BLaER1 treated with 17β-estradiol and CSF1 and Interleukin-3, amounts not matched to agents 10 nM and 100 nM (cell line): ENCODE measurements at regions not wholly inside any gene's neighbourhood (a gene's known extent, or its start where the extent isn't known, plus 50 kb on each side); places are given as distances from the start of the nearest gene placed in this dataset.

ENCODE experiments used
- H3K27ac ChIP-seq, 11 experiments: shearing (Covaris generic); formaldehyde crosslinking; 2 replicates each; pipeline ENCODE4 v1.8.1; 2022
- H3K27me3 ChIP-seq, 11 experiments: shearing (Covaris generic); formaldehyde crosslinking; 2 replicates each; pipeline ENCODE4 v1.8.1; 2022
- H3K36me3 ChIP-seq, 11 experiments: shearing (Covaris generic); formaldehyde crosslinking; 2 replicates each; pipeline ENCODE4 v1.8.1; 2022
- H3K4me1 ChIP-seq, 10 experiments: shearing (Covaris generic); formaldehyde crosslinking; 2 replicates each; pipeline ENCODE4 v1.8.1; 2022
- H3K4me2 ChIP-seq, 11 experiments: shearing (Covaris generic); formaldehyde crosslinking; 2 replicates each; pipeline ENCODE4 v1.8.1; 2022
- H3K4me3 ChIP-seq, 10 experiments: shearing (Covaris generic); formaldehyde crosslinking; 2 replicates each; pipeline ENCODE4 v1.8.1; 2022
- H3K9ac ChIP-seq, 11 experiments: shearing (Covaris generic); formaldehyde crosslinking; 2 replicates each; pipeline ENCODE4 v1.8.1; 2022
- H3K9me3 ChIP-seq, 11 experiments: shearing (Covaris generic); formaldehyde crosslinking; replicated peaks in 1 of 11; 2 replicates each; pipeline ENCODE4 v1.8.1; 2022
- H4K20me1 ChIP-seq, 11 experiments: shearing (Covaris generic); formaldehyde crosslinking; 2 replicates each; pipeline ENCODE4 v1.8.1; 2022
- Cebpa-rat ChIP-seq, 11 experiments: shearing (Covaris generic); IDR thresholded peaks; 2 replicates each; pipeline ENCODE4 v1.8.1; 2022

DNA sequence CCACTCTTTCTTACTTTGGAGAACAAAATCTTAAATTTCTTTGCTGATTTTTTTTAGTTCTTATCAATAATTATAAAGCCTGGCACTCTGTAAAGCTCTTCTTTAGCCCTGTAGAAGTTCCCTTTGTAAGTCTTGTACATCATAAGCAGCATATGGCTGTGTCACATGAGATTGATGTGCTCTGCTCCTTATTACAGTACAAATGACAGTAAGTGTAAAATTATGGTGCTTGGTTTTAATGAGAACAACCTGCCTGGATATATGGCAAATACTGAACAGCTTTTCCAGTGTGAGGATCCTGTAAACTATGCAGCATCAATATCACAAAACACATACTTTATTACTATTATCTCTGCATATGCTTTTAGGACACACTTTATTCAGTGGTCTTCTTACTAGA is 145.9 kb upstream of the GNPDA2 start:
- Histone ChIP-seq H3K4me3 (no peak overlapping the region), H3K9ac (no peak overlapping the region), H3K9me3 (no peaks in the 10 kb centered on the region), H4K20me1 (no peaks in the 10 kb centered on the region), H3K27me3 (no peaks in the 10 kb centered on the region), H3K27ac (no peak overlapping the region), H3K36me3 (no peaks in the 10 kb centered on the region), H3K4me1 (peaks cover 0 to 7% (median 0%) of the 10 kb centered on the region in 10 experiments; a peak in 1 of 20 replicates), H3K4me2 (no peak overlapping the region)
- no peak for TF ChIP-seq Cebpa-rat (IDR thresholded peaks at IDR 0.05)

- Histone ChIP-seq H3K4me2 (no peak overlapping the region), H3K27me3 (no peaks in the 10 kb centered on the region), H3K36me3 (no peaks in the 10 kb centered on the region), H3K27ac (no peak overlapping the region), H3K9ac (no peak overlapping the region), H4K20me1 (no peaks in the 10 kb centered on the region), H3K9me3 (no peaks in the 10 kb centered on the region), H3K4me1 (peaks cover 0 to 7% (median 0%) of the 10 kb centered on the region in 10 experiments; a peak in 1 of 20 replicates), H3K4me3 (no peak overlapping the region)
- no peak for TF ChIP-seq Cebpa-rat (IDR thresholded peaks at IDR 0.05)
Measured at GRCh38 chr4:44871133-44871532, 144.8 kb upstream of the GNPDA2 start.

DNA sequence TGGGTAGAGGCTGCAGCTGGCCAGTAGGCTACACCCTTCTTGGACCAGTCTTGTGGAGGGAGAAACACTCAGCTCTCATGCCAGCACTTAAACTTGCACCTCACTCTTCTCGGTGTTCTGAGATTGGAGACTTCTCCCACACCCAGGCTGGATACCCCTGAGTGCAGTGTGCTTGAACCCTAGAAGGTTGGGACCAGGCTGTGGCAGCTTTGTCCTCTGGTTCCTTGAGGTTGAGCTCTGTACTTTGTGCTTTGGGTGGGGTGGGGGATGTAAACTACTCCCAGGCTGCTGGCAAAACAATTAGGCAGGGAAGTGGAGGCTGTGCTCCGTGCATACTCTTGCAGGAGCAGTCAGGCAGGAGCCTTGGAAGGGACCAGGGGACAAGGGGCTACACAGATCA is 143.6 kb upstream of the GNPDA2 start:
- no peak overlapping the region for H3K4me3 ChIP-seq
- H3K9me3 ChIP-seq, result no peaks in the 10 kb centered on the region; a peak in 1 of 22 replicates
- H3K27ac ChIP-seq, result no peak overlapping the region
- no peaks in the 10 kb centered on the region for H4K20me1 ChIP-seq
- H3K9ac ChIP-seq, result no peak overlapping the region
- H3K36me3 ChIP-seq, result no peaks in the 10 kb centered on the region
- TF ChIP-seq Cebpa-rat (IDR thresholded peaks at IDR 0.05), result no peak
- H3K4me1 ChIP-seq, result peaks cover 0 to 7% (median 0%) of the 10 kb centered on the region in 10 experiments; a peak in 1 of 20 replicates
- H3K27me3 ChIP-seq, result no peaks in the 10 kb centered on the region
- no peak overlapping the region for H3K4me2 ChIP-seq

DNA sequence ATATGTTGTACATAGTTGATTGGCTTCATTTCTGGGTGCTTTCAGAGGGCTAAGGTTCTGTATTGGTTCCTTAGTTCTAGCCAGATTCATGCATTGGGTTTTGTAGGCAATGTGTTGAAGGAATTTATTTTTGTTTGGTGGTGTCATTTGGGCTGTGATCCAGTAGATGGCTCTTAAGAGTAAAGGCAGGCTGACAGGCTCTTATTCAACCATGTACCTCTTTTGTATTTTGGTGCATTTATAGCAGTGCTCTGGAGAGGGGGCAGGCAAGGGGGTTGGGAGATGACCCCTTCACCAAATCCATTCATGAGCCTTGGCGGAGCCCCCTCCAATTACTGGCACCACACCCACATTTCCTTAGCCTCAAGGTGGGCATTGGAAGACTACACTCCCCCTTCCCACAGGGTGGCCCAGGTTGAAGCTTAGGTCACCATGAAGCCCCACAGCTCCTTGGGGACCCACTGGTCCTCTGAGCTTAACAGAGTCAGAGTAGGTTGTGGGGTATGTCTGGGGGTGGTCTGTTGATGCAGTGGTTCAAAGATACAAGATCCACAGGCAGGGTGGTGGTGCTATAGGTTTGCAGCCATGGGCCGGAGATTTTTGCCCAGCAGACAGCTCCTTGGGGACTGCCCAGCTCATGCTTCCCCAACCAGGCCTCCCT is 143.0 kb upstream of the GNPDA2 start:
- no peak for TF ChIP-seq Cebpa-rat (IDR thresholded peaks at IDR 0.05)
- Histone ChIP-seq H3K4me3 (no peak overlapping the region), H3K9me3 (peaks cover 0 to under 1% (median 0%) of the 10 kb centered on the region in 11 experiments; a peak in 2 of 22 replicates), H4K20me1 (no peaks in the 10 kb centered on the region), H3K27ac (no peak overlapping the region), H3K4me1 (peaks cover 0 to 11% (median 0%) of the 10 kb centered on the region in 10 experiments; a peak in 4 of 20 replicates), H3K9ac (no peak overlapping the region), H3K36me3 (no peaks in the 10 kb centered on the region), H3K27me3 (no peaks in the 10 kb centered on the region), H3K4me2 (no peak overlapping the region)

- peak overlapping the region in 4 of 11 experiments; percentile 8 to 68 (median 50); a peak in 6 of 22 replicates for H3K9ac ChIP-seq
- peak overlapping the region in 9 of 11 experiments; percentile 10 to 78 (median 60); a peak in 17 of 22 replicates for H3K4me2 ChIP-seq
- H4K20me1 ChIP-seq, result no peaks in the 10 kb centered on the region
- no peaks in the 10 kb centered on the region for H3K36me3 ChIP-seq
- H3K4me1 ChIP-seq, result peaks cover 0 to 55% (median 18%) of the 10 kb centered on the region in 10 experiments; a peak in 14 of 20 replicates
- H3K4me3 ChIP-seq, result peak overlapping the region in 1 of 10 experiments; percentile 45; a peak in 1 of 20 replicates
- H3K27ac ChIP-seq, result peak overlapping the region in 9 of 11 experiments; percentile 50 to 79 (median 68); a peak in 18 of 22 replicates
- peak in 1 of 11 experiments; percentile 42; a peak in 1 of 22 replicates for TF ChIP-seq Cebpa-rat (IDR thresholded peaks at IDR 0.05)
- H3K27me3 ChIP-seq, result no peaks in the 10 kb centered on the region
- H3K9me3 ChIP-seq, result peaks cover 0 to 4% (median 0%) of the 10 kb centered on the region in 11 experiments; a peak in 2 of 22 replicates
Measured at GRCh38 chr4:44861756-44862155, 135.4 kb upstream of the GNPDA2 start.

DNA sequence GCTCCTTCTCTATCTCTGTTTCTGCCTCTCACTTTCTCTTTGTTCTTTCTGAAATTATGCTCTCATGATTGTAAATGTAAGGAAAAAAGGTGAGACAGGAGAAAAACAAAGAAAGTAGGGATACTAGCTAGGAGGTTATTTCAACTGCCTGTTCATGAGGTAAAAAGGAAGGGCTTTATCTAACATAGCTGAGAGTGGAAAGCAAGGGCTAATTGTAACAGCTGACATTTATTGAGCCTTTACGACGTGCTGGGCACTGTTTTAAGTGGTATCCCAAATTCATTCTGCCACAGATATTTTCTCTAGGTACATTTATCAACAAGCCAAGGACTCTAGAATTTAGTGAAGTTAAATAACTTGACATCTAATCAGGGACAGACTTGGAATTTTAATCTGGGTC is 133.1 kb upstream of the GNPDA2 start:
- no peak overlapping the region for H3K9ac ChIP-seq
- peaks cover 0 to 52% (median 18%) of the 10 kb centered on the region in 10 experiments; a peak in 14 of 20 replicates for H3K4me1 ChIP-seq
- TF ChIP-seq Cebpa-rat (IDR thresholded peaks at IDR 0.05), result no peak
- no peaks in the 10 kb centered on the region for H4K20me1 ChIP-seq
- no peak overlapping the region for H3K4me2 ChIP-seq
- H3K36me3 ChIP-seq, result no peaks in the 10 kb centered on the region
- no peak overlapping the region for H3K4me3 ChIP-seq
- H3K27ac ChIP-seq, result no peak overlapping the region
- H3K27me3 ChIP-seq, result no peaks in the 10 kb centered on the region
- H3K9me3 ChIP-seq, result peaks cover 0 to 4% (median 0%) of the 10 kb centered on the region in 11 experiments; a peak in 1 of 22 replicates

- H3K4me3 ChIP-seq, result no peak overlapping the region
- H3K9ac ChIP-seq, result no peak overlapping the region
- H3K4me2 ChIP-seq, result no peak overlapping the region
- no peaks in the 10 kb centered on the region for H3K27me3 ChIP-seq
- no peaks in the 10 kb centered on the region for H4K20me1 ChIP-seq
- no peak for TF ChIP-seq Cebpa-rat (IDR thresholded peaks at IDR 0.05)
- peaks cover 1 to 24% (median 19%) of the 10 kb centered on the region in 11 experiments; a peak in 16 of 22 replicates for H3K9me3 ChIP-seq
- H3K27ac ChIP-seq, result no peak overlapping the region
- H3K36me3 ChIP-seq, result no peaks in the 10 kb centered on the region
- H3K4me1 ChIP-seq, result no peaks in the 10 kb centered on the region
Measured at GRCh38 chr4:44848466-44848865, 122.1 kb upstream of the GNPDA2 start.

DNA sequence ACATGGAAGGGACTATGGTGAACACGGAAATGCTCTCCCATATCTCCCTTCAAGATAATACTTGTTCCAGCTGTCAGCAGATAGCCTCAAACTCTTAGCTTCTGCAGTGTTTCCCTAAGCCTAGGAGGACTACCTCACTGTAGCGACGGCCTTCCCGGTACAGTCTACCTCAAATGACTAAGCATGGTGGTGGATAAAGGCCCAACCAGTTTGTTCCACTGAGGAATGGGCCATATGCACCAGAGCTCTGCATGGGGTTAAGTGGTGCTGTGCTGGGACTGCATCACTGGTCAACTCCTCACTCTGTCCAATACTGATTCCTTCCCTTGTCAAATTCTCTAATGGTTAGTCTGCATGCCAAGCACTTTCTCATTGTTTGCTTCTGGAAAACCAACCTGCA is 119.6 kb upstream of the GNPDA2 start:
- Histone ChIP-seq H3K4me3 (no peak overlapping the region), H4K20me1 (no peaks in the 10 kb centered on the region), H3K4me1 (no peaks in the 10 kb centered on the region), H3K9me3 (peaks cover 0 to 3% (median 2%) of the 10 kb centered on the region in 11 experiments; a peak in 9 of 22 replicates), H3K27me3 (no peaks in the 10 kb centered on the region), H3K27ac (no peak overlapping the region), H3K9ac (no peak overlapping the region), H3K36me3 (no peaks in the 10 kb centered on the region), H3K4me2 (no peak overlapping the region)
- no peak for TF ChIP-seq Cebpa-rat (IDR thresholded peaks at IDR 0.05)

DNA sequence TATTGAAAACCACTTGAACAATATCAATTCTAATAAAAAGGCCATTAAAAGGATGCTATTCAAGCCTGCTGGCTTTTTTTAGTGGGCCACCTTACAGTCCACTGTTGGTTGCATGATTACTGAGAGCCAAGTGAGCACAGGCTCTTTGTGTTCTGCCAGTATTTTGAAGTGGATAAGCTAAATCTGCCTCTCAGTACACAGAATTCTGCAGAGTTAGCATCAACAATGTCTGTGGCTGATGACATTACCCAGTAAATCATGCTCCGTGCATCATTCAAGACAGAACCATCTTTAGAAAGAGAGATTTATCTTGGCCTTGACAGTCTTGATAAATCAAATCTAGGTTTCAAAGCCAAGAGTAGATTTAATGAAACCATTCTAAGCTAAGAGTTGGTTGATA is 119.0 kb upstream of the GNPDA2 start:
- Histone ChIP-seq H3K4me1 (no peaks in the 10 kb centered on the region), H3K36me3 (no peaks in the 10 kb centered on the region), H3K4me3 (no peak overlapping the region), H3K4me2 (no peak overlapping the region), H3K9me3 (no peaks in the 10 kb centered on the region), H4K20me1 (no peaks in the 10 kb centered on the region), H3K27ac (no peak overlapping the region), H3K9ac (no peak overlapping the region), H3K27me3 (no peaks in the 10 kb centered on the region)
- no peak for TF ChIP-seq Cebpa-rat (IDR thresholded peaks at IDR 0.05)

- TF ChIP-seq Cebpa-rat (IDR thresholded peaks at IDR 0.05), result no peak
- H3K9ac ChIP-seq, result no peak overlapping the region
Measured at GRCh38 chr4:44842531-44842930, 116.2 kb upstream of the GNPDA2 start.

More at GRCh38 chr4:44842531-44842930, 116.2 kb upstream of the GNPDA2 start:
- Histone ChIP-seq H3K4me2 (no peak overlapping the region), H4K20me1 (no peaks in the 10 kb centered on the region), H3K36me3 (no peaks in the 10 kb centered on the region), H3K4me1 (no peaks in the 10 kb centered on the region), H3K27me3 (no peaks in the 10 kb centered on the region), H3K4me3 (no peak overlapping the region), H3K9me3 (no peaks in the 10 kb centered on the region), H3K27ac (no peak overlapping the region)
